Common myeloid progenitor, CD34-positive (primary cell): ENCODE measurements at regions not wholly inside any gene's neighbourhood (a gene's known extent, or its start where the extent isn't known, plus 50 kb on each side); places are given as distances from the start of the nearest gene placed in this dataset.

Experiments
- CTCF ChIA-PET: fragments of 350-600 bp; sonication (Branson Sonifier 250); formaldehyde crosslinking; loops from one replicate; lab custom pipeline; 2021; ENCODE audit warnings: antibody characterized with exemption; lab: Charles Lee
- POLR2A ChIA-PET: fragments of 350-600 bp; sonication (Branson Sonifier 250); formaldehyde crosslinking; loops from one replicate; lab custom pipeline; 2021; ENCODE audit warnings: antibody characterized with exemption; lab: Charles Lee
- DNase-seq, 3 donors: peaks; one replicate each; pipeline versions ENCODE4 v3.0.0 to v3.0.0-alpha.2; 2013
- H3K27ac ChIP-seq, 2 experiments: 1 replicate in 1 of 2; 2 replicates in 1 of 2; pipeline ENCODE4 v1.7.0; 2013; ENCODE audit warnings: inconsistent platforms in 2 of 2, low read length in 2 of 2, mild to moderate bottlenecking in 2 of 2, low read depth in 1 of 2, moderate library complexity in 1 of 2; ENCODE audit not compliant: severe bottlenecking in 2 of 2, insufficient read depth in 1 of 2, poor library complexity in 1 of 2
- H3K27me3 ChIP-seq, 5 experiments: replicated peaks in 2 of 5; 1 replicate in 3 of 5; 2 replicates in 2 of 5; pipeline versions ENCODE4 v1.6.1 to v1.7.0; 2013; ENCODE audit warnings: low read length in 4 of 5, mild to moderate bottlenecking in 2 of 5, moderate library complexity in 2 of 5, inconsistent platforms in 1 of 5; ENCODE audit not compliant: insufficient read depth in 5 of 5, control insufficient read depth in 4 of 5
- H3K36me3 ChIP-seq, 4 experiments: 1 replicate in 2 of 4; 2 replicates in 2 of 4; pipeline versions ENCODE4 v1.6.1 to v1.7.0; 2013; ENCODE audit warnings: low read length in 3 of 4, control low read depth in 1 of 4, mild to moderate bottlenecking in 1 of 4; ENCODE audit not compliant: control insufficient read depth in 4 of 4, insufficient read depth in 4 of 4
- H3K4me1 ChIP-seq, 4 experiments: 1 replicate in 3 of 4; 2 replicates in 1 of 4; pipeline versions ENCODE4 v1.6.1 to v1.7.1; 2013; ENCODE audit warnings: low read length in 3 of 4, mild to moderate bottlenecking in 3 of 4, control low read depth in 1 of 4, inconsistent platforms in 1 of 4, moderate library complexity in 1 of 4; ENCODE audit not compliant: control insufficient read depth in 4 of 4, insufficient read depth in 4 of 4; ENCODE audit errors: control extremely low read depth in 1 of 4
- H3K4me3 ChIP-seq, 7 experiments: 1 replicate in 4 of 7; 2 replicates in 3 of 7; pipeline versions ENCODE4 v1.5.1 to v1.7.0; 2013; ENCODE audit warnings: mild to moderate bottlenecking in 7 of 7, low read length in 6 of 7, moderate library complexity in 6 of 7, inconsistent platforms in 2 of 7, low read depth in 2 of 7, control low read depth in 1 of 7; ENCODE audit not compliant: insufficient read depth in 4 of 7, control insufficient read depth in 1 of 7; ENCODE audit errors: extremely low read depth in 1 of 7
- H3K9me3 ChIP-seq, 5 experiments: 1 replicate in 4 of 5; 2 replicates in 1 of 5; pipeline versions ENCODE4 v1.6.1 to v1.7.1; 2013; ENCODE audit warnings: low read length in 4 of 5, mild to moderate bottlenecking in 2 of 5, inconsistent platforms in 1 of 5, low read depth in 1 of 5, moderate library complexity in 1 of 5; ENCODE audit not compliant: control insufficient read depth in 4 of 5, insufficient read depth in 2 of 5; ENCODE audit errors: control extremely low read depth in 1 of 5
- WGBS: methylation state at CpG from one replicate; pipeline ENCODE4 v1.1.5; 2013; ENCODE audit not compliant: insufficient coverage; 5-methylcytosine and 5-hydroxymethylcytosine counted together

DNA sequence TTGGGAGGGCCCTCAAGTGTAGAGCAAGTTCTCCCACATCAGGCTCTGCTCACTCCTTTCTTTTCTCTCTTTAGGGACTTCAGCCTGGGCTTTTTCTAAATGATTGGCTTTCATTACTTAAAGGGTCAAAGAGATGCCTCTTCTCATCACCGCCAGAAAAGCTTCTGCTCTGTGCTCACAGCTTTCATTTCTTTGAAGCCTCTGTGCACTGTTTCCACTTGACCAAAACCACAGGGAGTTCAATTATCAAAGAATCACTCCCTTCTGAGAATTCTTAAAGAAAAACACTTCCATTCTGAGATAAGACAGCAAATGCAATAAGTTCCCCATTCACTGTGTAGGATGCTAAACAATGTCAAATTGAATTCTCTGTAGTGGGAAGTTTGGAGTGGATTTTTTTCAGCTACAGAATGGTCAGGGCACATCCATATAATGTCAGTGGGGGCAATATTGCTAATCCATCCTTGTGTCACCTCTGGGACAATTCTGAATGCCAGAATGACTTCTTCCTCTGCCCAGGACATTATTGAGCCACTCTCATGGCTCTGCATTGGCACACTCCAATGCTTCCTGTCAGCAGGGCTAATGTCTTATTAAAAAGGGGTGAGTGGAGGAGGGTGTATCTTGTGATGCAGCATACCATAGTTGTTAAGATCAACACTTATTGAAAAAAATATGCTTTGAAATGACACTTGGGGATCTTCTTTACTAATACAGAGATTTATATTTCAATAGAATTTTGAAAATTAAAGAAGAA, 217.6 kb downstream of the SNCA start:
- ChIA-PET CTCF (no interaction called here), POLR2A (no interaction called here)
- Histone ChIP-seq H3K27ac (no peak overlapping the region), H3K4me3 (no peak overlapping the region), H3K4me1 (peaks cover 0 to 6% (median 4%) of the 10 kb centered on the region in 4 experiments), H3K9me3 (no peaks in the 10 kb centered on the region), H3K27me3 (no peaks in the 10 kb centered on the region), H3K36me3 (no peaks in the 10 kb centered on the region)
- DNase-seq: peak in 1 of 3 donors; percentile 4
- WGBS: 0% methylated on average over 1 of the region's 1 CpG

DNA sequence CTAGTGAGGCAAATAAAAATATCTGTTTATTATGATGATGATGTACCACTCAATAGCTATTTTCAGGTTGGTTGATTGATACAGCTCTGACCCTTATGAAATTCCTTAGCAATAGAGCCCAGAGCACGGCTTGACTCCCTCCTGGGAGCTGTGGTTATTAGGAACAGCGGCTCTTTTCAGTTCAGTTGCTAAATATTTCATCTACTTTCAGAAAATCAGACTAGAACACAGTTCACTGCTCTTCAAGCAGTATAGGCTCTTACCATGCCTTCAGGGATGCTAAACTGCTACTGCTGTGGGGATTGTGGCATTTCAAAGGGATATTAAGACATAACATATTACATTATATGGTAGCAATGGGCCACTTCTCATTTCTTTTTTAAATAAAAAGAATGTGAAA, 218.8 kb downstream of the SNCA start:
- POLR2A ChIA-PET: no interaction called here

DNA sequence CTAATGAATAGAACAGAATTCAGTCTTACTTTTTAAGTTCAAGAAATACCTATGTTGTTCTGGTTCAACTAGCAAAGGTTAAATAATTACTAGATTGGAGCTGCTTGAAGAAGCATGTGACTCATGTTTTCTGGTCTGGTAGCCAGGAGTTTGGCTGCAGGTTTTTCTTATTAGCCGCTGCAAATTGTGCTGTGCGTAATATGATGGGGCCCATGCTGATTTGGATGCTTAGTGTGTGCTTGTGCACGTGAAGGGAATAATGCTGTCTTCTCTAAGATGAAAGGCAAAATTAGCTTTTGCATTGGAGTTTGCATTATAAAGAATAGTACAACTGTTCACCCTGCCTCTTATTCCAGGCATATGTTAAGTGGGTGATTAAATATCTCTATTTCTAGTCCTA, 219.6 kb downstream of the SNCA start:
- ChIA-PET CTCF (no interaction called here), POLR2A (no interaction called here)
- H3K9me3 ChIP-seq: no peaks in the 10 kb centered on the region
- 97% methylated on average over 3 of the region's 3 CpGs for WGBS
- no peaks in the 10 kb centered on the region for H3K36me3 ChIP-seq
- peaks cover 0 to 6% (median 4%) of the 10 kb centered on the region in 4 experiments for H3K4me1 ChIP-seq
- H3K4me3 ChIP-seq: no peak overlapping the region
- no peak overlapping the region for H3K27ac ChIP-seq
- H3K27me3 ChIP-seq: no peaks in the 10 kb centered on the region
- no peak for DNase-seq

More for the DNA sequence above, 218.8 kb downstream of the SNCA start:
- no peak overlapping the region for H3K4me3 ChIP-seq
- H3K4me1 ChIP-seq: peaks cover 0 to 6% (median 4%) of the 10 kb centered on the region in 4 experiments
- no peaks in the 10 kb centered on the region for H3K27me3 ChIP-seq
- WGBS: 93% methylated on average over 2 of the region's 2 CpGs
- H3K9me3 ChIP-seq: no peaks in the 10 kb centered on the region
- DNase-seq: no peak
- no peaks in the 10 kb centered on the region for H3K36me3 ChIP-seq
- CTCF ChIA-PET: no interaction called here
- no peak overlapping the region for H3K27ac ChIP-seq

- WGBS: 100% methylated on average over 2 of the region's 2 CpGs
- Histone ChIP-seq H3K4me1 (peaks cover 0 to 6% (median 4%) of the 10 kb centered on the region in 4 experiments), H3K27ac (no peak overlapping the region), H3K27me3 (no peaks in the 10 kb centered on the region), H3K9me3 (no peaks in the 10 kb centered on the region), H3K4me3 (no peak overlapping the region), H3K36me3 (no peaks in the 10 kb centered on the region)
- CTCF ChIA-PET: interaction anchor here (0.9 kb wide), 1 partner anchor 25 kb away, joined by 4 read pairs; no protein-coding TSS in a partner anchor
- POLR2A ChIA-PET: no interaction called here
- no peak for DNase-seq
These were observed 220.6 kb downstream of the SNCA start for GRCh38 chr4:89616382-89616781.

GRCh38 chr4:89615051-89615450, 221.9 kb downstream of the SNCA start:
- Histone ChIP-seq H3K36me3 (no peaks in the 10 kb centered on the region), H3K27ac (no peak overlapping the region), H3K4me3 (no peak overlapping the region), H3K27me3 (no peaks in the 10 kb centered on the region), H3K9me3 (peaks cover 0 to 3% (median 0%) of the 10 kb centered on the region in 5 experiments), H3K4me1 (peaks cover 0 to 6% (median 4%) of the 10 kb centered on the region in 4 experiments)
- no peak for DNase-seq
- ChIA-PET CTCF (no interaction called here), POLR2A (no interaction called here)
- WGBS: 100% methylated on average over 1 of the region's 4 CpGs

DNA sequence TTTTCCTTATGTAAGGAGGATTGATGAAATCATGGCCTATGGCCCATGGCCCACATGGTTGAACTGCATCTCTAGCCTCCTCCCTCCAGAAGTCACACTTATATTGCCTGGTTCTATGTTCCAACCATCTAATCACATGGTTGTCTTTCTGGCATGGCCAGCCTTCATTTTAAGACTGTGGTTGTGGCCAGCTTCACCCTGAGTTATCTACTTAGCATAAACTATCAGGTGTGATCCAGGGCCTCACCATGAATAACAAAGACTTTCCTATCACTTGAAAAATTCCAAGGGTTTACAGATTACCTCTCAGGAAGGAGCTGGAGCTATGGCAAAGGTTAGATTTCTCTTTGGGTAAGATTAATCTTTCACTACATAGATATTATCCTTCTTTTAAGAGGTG, 222.8 kb downstream of the SNCA start:
- CTCF ChIA-PET: interaction anchor here (1.4 kb wide), 1 partner anchor 14 kb away, joined by 3 read pairs; no protein-coding TSS in a partner anchor

GRCh38 chr4:89610236-89610635, 226.7 kb downstream of the SNCA start:
- no peak overlapping the region for H3K4me3 ChIP-seq
- H3K27me3 ChIP-seq: no peaks in the 10 kb centered on the region
- WGBS: 100% methylated on average over 1 of the region's 4 CpGs
- no peak for DNase-seq
- ChIA-PET CTCF (interaction anchor here (1.2 kb wide), 1 partner anchor 47 kb away, joined by 3 read pairs; no protein-coding TSS in a partner anchor), POLR2A (no interaction called here)
- H3K36me3 ChIP-seq: no peaks in the 10 kb centered on the region
- H3K9me3 ChIP-seq: peaks cover 0 to 3% (median 0%) of the 10 kb centered on the region in 5 experiments
- no peak overlapping the region for H3K27ac ChIP-seq
- H3K4me1 ChIP-seq: no peaks in the 10 kb centered on the region

More for the DNA sequence above, 222.8 kb downstream of the SNCA start:
- POLR2A ChIA-PET: no interaction called here
- Histone ChIP-seq H3K9me3 (peaks cover 0 to 3% (median 0%) of the 10 kb centered on the region in 5 experiments), H3K27ac (no peak overlapping the region), H3K4me3 (no peak overlapping the region), H3K36me3 (no peaks in the 10 kb centered on the region), H3K27me3 (no peaks in the 10 kb centered on the region), H3K4me1 (peaks cover 0 to 2% (median under 1%) of the 10 kb centered on the region in 4 experiments)
- no peak for DNase-seq
